Stomach (tissue), 4 donors: ENCODE measurements at regions not wholly inside any gene's neighbourhood (a gene's known extent, or its start where the extent isn't known, plus 50 kb on each side); places are given as distances from the start of the nearest gene placed in this dataset.

ENCODE experiments used
- CTCF ChIP-seq, 7 experiments: fragments of 450-650 bp in 4 of 7; fragments of 200-600 bp in 3 of 7; sonication (generic) in 3 of 7; IDR thresholded peaks; one replicate each; pipeline ENCODE4 v1.5.1; 2016 to 2019; ENCODE audit warnings: antibody characterized with exemption in 7 of 7, control low read depth in 2 of 7, mild to moderate bottlenecking in 1 of 7
- EP300 ChIP-seq: sonication (generic); formaldehyde crosslinking; IDR thresholded peaks from one replicate; pipeline ENCODE4 v1.6.1; 2017; ENCODE audit warnings: antibody characterized with exemption
- POLR2A ChIP-seq, 4 donors: fragments of 450-650 bp; IDR thresholded peaks; one replicate each; pipeline ENCODE4 v1.6.1; 2016; ENCODE audit warnings: antibody characterized with exemption in 4 of 4, control low read depth in 2 of 4, mild to moderate bottlenecking in 1 of 4, moderate library complexity in 1 of 4
- POLR2AphosphoS5 ChIP-seq, 3 donors: sonication (generic); formaldehyde crosslinking; IDR thresholded peaks; one replicate each; pipeline ENCODE4 v1.6.1; 2016; ENCODE audit warnings: antibody characterized with exemption in 3 of 3

DNA sequence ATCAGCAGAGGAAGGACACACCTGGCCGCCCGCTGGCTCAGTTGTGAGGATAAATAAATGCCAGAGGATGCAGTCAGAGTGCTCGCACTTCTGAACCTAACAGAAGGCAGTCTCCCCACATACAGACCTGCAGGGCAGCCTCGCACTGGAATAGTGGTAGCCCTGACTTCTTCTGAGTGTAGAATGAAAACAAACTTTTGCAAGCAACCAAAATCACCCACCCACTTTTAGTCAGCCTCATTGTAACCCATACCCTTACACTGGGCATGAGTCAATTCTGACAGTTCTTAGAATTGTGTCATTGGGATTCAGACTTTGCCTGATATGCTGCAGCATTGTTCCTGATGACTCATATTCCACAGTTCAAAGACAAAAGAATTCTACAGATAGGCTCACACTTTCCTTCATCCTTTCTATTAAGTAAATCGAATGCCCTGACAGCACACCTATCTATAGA lies 167.0 kb upstream of the CDK1 start:
- no peak for TF ChIP-seq CTCF (IDR thresholded peaks at IDR 0.05)
- TF ChIP-seq POLR2A (IDR thresholded peaks at IDR 0.05) = no peak
- no peak for TF ChIP-seq EP300
- TF ChIP-seq POLR2AphosphoS5 (IDR thresholded peaks at IDR 0.05) = no peak
